CD8-positive, alpha-beta memory T cell (primary cell): ENCODE measurements at regions not wholly inside any gene's neighbourhood (a gene's known extent, or its start where the extent isn't known, plus 50 kb on each side); places are given as distances from the start of the nearest gene placed in this dataset.

Source experiments
- CTCF ChIA-PET: fragments of 350-600 bp; sonication (Branson Sonifier 250); formaldehyde crosslinking; loops from one replicate; lab custom pipeline; 2021; ENCODE audit warnings: antibody characterized with exemption; lab: Charles Lee
- POLR2A ChIA-PET: fragments of 350-600 bp; sonication (Branson Sonifier 250); formaldehyde crosslinking; loops from one replicate; lab custom pipeline; 2021; ENCODE audit warnings: antibody characterized with exemption; lab: Charles Lee
- DNase-seq, 5 donors: peaks; one replicate each; pipeline versions ENCODE4 v3.0.0 to v3.0.0-alpha.2; 2020 to 2022; ENCODE audit warnings: mixed read lengths in 1 of 5
- H3K27ac ChIP-seq: one replicate; pipeline ENCODE4 v1.7.0; 2013; ENCODE audit warnings: low read depth, mild to moderate bottlenecking, low read length, moderate library complexity
- H3K27me3 ChIP-seq: 2 replicates; pipeline ENCODE4 v1.7.0; 2013; ENCODE audit warnings: low read length, mild to moderate bottlenecking; ENCODE audit not compliant: insufficient read depth, poor library complexity, severe bottlenecking
- H3K36me3 ChIP-seq: 2 replicates; pipeline ENCODE4 v1.7.0; 2013; ENCODE audit warnings: mild to moderate bottlenecking, low read length, moderate library complexity; ENCODE audit not compliant: insufficient read depth
- H3K4me1 ChIP-seq: 2 replicates; pipeline ENCODE4 v1.7.0; 2013; ENCODE audit warnings: mild to moderate bottlenecking, low read length, moderate library complexity; ENCODE audit not compliant: insufficient read depth
- H3K4me3 ChIP-seq: 2 replicates; pipeline ENCODE4 v1.7.0; 2013; ENCODE audit warnings: mild to moderate bottlenecking, low read length
- H3K9me3 ChIP-seq: 2 replicates; pipeline ENCODE4 v1.7.0; 2013; ENCODE audit warnings: mild to moderate bottlenecking, low read length
- H3K27ac Mint-ChIP-seq, 8 donors: one replicate each; pipeline ENCODE4 v1.8.0; 2020 to 2021; ENCODE audit warnings: mixed read lengths in 8 of 8, mild to moderate bottlenecking in 6 of 8, inconsistent platforms in 3 of 8, moderate library complexity in 3 of 8
- H3K27me3 Mint-ChIP-seq, 2 donors: one replicate each; pipeline ENCODE4 v1.8.0; 2020 to 2021; ENCODE audit warnings: mixed read lengths in 2 of 2, mild to moderate bottlenecking in 1 of 2, moderate library complexity in 1 of 2
- H3K36me3 Mint-ChIP-seq, 3 donors: one replicate each; pipeline ENCODE4 v1.8.0; 2020 to 2021; ENCODE audit warnings: mixed read lengths in 3 of 3, inconsistent platforms in 1 of 3, mild to moderate bottlenecking in 1 of 3
- H3K4me1 Mint-ChIP-seq, 3 donors: one replicate each; pipeline ENCODE4 v1.8.0; 2020 to 2021; ENCODE audit warnings: mixed read lengths in 3 of 3, inconsistent platforms in 1 of 3, mild to moderate bottlenecking in 1 of 3
- H3K4me3 Mint-ChIP-seq, 7 donors: one replicate each; pipeline ENCODE4 v1.8.0; 2020 to 2021; ENCODE audit warnings: mixed read lengths in 7 of 7, mild to moderate bottlenecking in 6 of 7, moderate library complexity in 4 of 7, inconsistent platforms in 2 of 7
- H3K9me3 Mint-ChIP-seq, 5 donors: one replicate each; pipeline ENCODE4 v1.8.0; 2020 to 2022; ENCODE audit warnings: mixed read lengths in 5 of 5, mild to moderate bottlenecking in 3 of 5, moderate library complexity in 2 of 5, inconsistent platforms in 1 of 5

- Histone ChIP-seq H3K27me3 (no peaks in the 10 kb centered on the region), H3K4me3 (no peak overlapping the region), H3K36me3 (no peaks in the 10 kb centered on the region), H3K27ac (no peak overlapping the region), H3K4me1 (no peaks in the 10 kb centered on the region), H3K9me3 (no peaks in the 10 kb centered on the region)
- POLR2A ChIA-PET: no interaction called here
- H3K4me1 Mint-ChIP-seq: no peaks in the 10 kb centered on the region
- peaks cover 0 to 3% of the 10 kb centered on the region in 2 donors for H3K27me3 Mint-ChIP-seq
- no peak overlapping the region for H3K4me3 Mint-ChIP-seq
- peaks cover 0 to 9% (median 2%) of the 10 kb centered on the region in 5 donors for H3K9me3 Mint-ChIP-seq
- no peaks in the 10 kb centered on the region for H3K36me3 Mint-ChIP-seq
- H3K27ac Mint-ChIP-seq: no peak overlapping the region
- DNase-seq: no peak
- CTCF ChIA-PET: no interaction called here
Observed at GRCh38 chr15:36370051-36370730, 209.2 kb upstream of the CDIN1 start.

- CTCF ChIA-PET: no interaction called here
- H3K36me3 ChIP-seq: no peaks in the 10 kb centered on the region
- POLR2A ChIA-PET: no interaction called here
- no peaks in the 10 kb centered on the region for H3K4me1 ChIP-seq
- Mint-ChIP-seq H3K9me3 (peaks cover 0 to 9% (median 2%) of the 10 kb centered on the region in 5 donors), H3K36me3 (no peaks in the 10 kb centered on the region), H3K27ac (no peak overlapping the region), H3K27me3 (peaks cover 0 to 3% of the 10 kb centered on the region in 2 donors), H3K4me3 (no peak overlapping the region), H3K4me1 (no peaks in the 10 kb centered on the region)
- no peak for DNase-seq
- no peaks in the 10 kb centered on the region for H3K27me3 ChIP-seq
- no peak overlapping the region for H3K27ac ChIP-seq
- no peaks in the 10 kb centered on the region for H3K9me3 ChIP-seq
- H3K4me3 ChIP-seq: no peak overlapping the region
Observed at GRCh38 chr15:36370731-36371112, 208.7 kb upstream of the CDIN1 start.

- no peak overlapping the region for H3K27ac Mint-ChIP-seq
- Histone ChIP-seq H3K27ac (no peak overlapping the region), H3K9me3 (no peaks in the 10 kb centered on the region), H3K4me1 (no peaks in the 10 kb centered on the region), H3K36me3 (no peaks in the 10 kb centered on the region), H3K4me3 (no peak overlapping the region), H3K27me3 (no peaks in the 10 kb centered on the region)
- no peaks in the 10 kb centered on the region for H3K36me3 Mint-ChIP-seq
- H3K9me3 Mint-ChIP-seq: peaks cover 0 to 7% (median under 1%) of the 10 kb centered on the region in 5 donors
- no peak overlapping the region for H3K4me3 Mint-ChIP-seq
- H3K4me1 Mint-ChIP-seq: no peaks in the 10 kb centered on the region
- POLR2A ChIA-PET: no interaction called here
- H3K27me3 Mint-ChIP-seq: no peaks in the 10 kb centered on the region
- DNase-seq: no peak
- CTCF ChIA-PET: no interaction called here
Observed at GRCh38 chr15:36371509-36371908, 207.9 kb upstream of the CDIN1 start.

- ChIA-PET CTCF (no interaction called here), POLR2A (no interaction called here)
- Histone ChIP-seq H3K27ac (no peak overlapping the region), H3K4me3 (no peak overlapping the region), H3K4me1 (no peaks in the 10 kb centered on the region), H3K36me3 (no peaks in the 10 kb centered on the region), H3K27me3 (no peaks in the 10 kb centered on the region), H3K9me3 (no peaks in the 10 kb centered on the region)
- DNase-seq: no peak
- H3K36me3 Mint-ChIP-seq: no peaks in the 10 kb centered on the region
- no peak overlapping the region for H3K4me3 Mint-ChIP-seq
- peaks cover 0 to 3% (median 0%) of the 10 kb centered on the region in 5 donors for H3K9me3 Mint-ChIP-seq
- H3K4me1 Mint-ChIP-seq: no peaks in the 10 kb centered on the region
- H3K27me3 Mint-ChIP-seq: no peaks in the 10 kb centered on the region
- H3K27ac Mint-ChIP-seq: no peak overlapping the region
Observed at GRCh38 chr15:36372968-36373367, 206.5 kb upstream of the CDIN1 start.

- Histone ChIP-seq H3K4me1 (no peaks in the 10 kb centered on the region), H3K27ac (no peak overlapping the region), H3K36me3 (no peaks in the 10 kb centered on the region), H3K27me3 (no peaks in the 10 kb centered on the region), H3K9me3 (no peaks in the 10 kb centered on the region), H3K4me3 (no peak overlapping the region)
- H3K4me3 Mint-ChIP-seq: no peak overlapping the region
- no peak for DNase-seq
- no peaks in the 10 kb centered on the region for H3K4me1 Mint-ChIP-seq
- ChIA-PET CTCF (no interaction called here), POLR2A (no interaction called here)
- no peaks in the 10 kb centered on the region for H3K36me3 Mint-ChIP-seq
- H3K9me3 Mint-ChIP-seq: peaks cover 0 to 3% (median 0%) of the 10 kb centered on the region in 5 donors
- H3K27me3 Mint-ChIP-seq: no peaks in the 10 kb centered on the region
- H3K27ac Mint-ChIP-seq: no peak overlapping the region
Observed at GRCh38 chr15:36373550-36373949, 205.9 kb upstream of the CDIN1 start.

- Histone ChIP-seq H3K36me3 (no peaks in the 10 kb centered on the region), H3K27me3 (no peaks in the 10 kb centered on the region), H3K4me3 (no peak overlapping the region), H3K27ac (no peak overlapping the region), H3K4me1 (no peaks in the 10 kb centered on the region), H3K9me3 (no peaks in the 10 kb centered on the region)
- ChIA-PET CTCF (no interaction called here), POLR2A (no interaction called here)
- Mint-ChIP-seq H3K36me3 (no peaks in the 10 kb centered on the region), H3K4me3 (no peak overlapping the region), H3K27me3 (no peaks in the 10 kb centered on the region), H3K27ac (no peak overlapping the region), H3K9me3 (peaks cover 0 to under 1% (median 0%) of the 10 kb centered on the region in 5 donors), H3K4me1 (no peaks in the 10 kb centered on the region)
- DNase-seq: no peak
Observed at GRCh38 chr15:36389107-36389506, 190.3 kb upstream of the CDIN1 start.

GRCh38 chr15:36390491-36390890 is 188.9 kb upstream of the CDIN1 start:
- ChIA-PET POLR2A (no interaction called here), CTCF (no interaction called here)
- H3K27me3 Mint-ChIP-seq: no peaks in the 10 kb centered on the region
- no peak for DNase-seq
- Histone ChIP-seq H3K4me1 (no peaks in the 10 kb centered on the region), H3K9me3 (no peaks in the 10 kb centered on the region), H3K27me3 (no peaks in the 10 kb centered on the region), H3K27ac (no peak overlapping the region), H3K36me3 (no peaks in the 10 kb centered on the region), H3K4me3 (no peak overlapping the region)
- no peaks in the 10 kb centered on the region for H3K9me3 Mint-ChIP-seq
- no peaks in the 10 kb centered on the region for H3K36me3 Mint-ChIP-seq
- no peak overlapping the region for H3K27ac Mint-ChIP-seq
- H3K4me1 Mint-ChIP-seq: no peaks in the 10 kb centered on the region
- H3K4me3 Mint-ChIP-seq: no peak overlapping the region

- Mint-ChIP-seq H3K4me3 (no peak overlapping the region), H3K36me3 (no peaks in the 10 kb centered on the region), H3K4me1 (no peaks in the 10 kb centered on the region), H3K27ac (no peak overlapping the region), H3K27me3 (no peaks in the 10 kb centered on the region), H3K9me3 (peaks cover 0 to 2% (median 0%) of the 10 kb centered on the region in 5 donors)
- Histone ChIP-seq H3K9me3 (no peaks in the 10 kb centered on the region), H3K4me1 (no peaks in the 10 kb centered on the region), H3K36me3 (no peaks in the 10 kb centered on the region), H3K4me3 (no peak overlapping the region), H3K27me3 (no peaks in the 10 kb centered on the region), H3K27ac (no peak overlapping the region)
- CTCF ChIA-PET: no interaction called here
- DNase-seq: no peak
- POLR2A ChIA-PET: no interaction called here
Observed at GRCh38 chr15:36392676-36393266, 186.7 kb upstream of the CDIN1 start.
